ENCODE measurements at regions not wholly inside any gene's neighbourhood (a gene's known extent, or its start where the extent isn't known, plus 50 kb on each side); places are given as distances from the start of the nearest gene placed in this dataset.
A peak's percentile ranks its signal among the peaks of the same experiment; 100 is the strongest.

- TF ChIP-seq CTCF (IDR thresholded peaks at IDR 0.05): no peak
- no peak for TF ChIP-seq EP300 (IDR thresholded peaks at IDR 0.05)
- no peak for TF ChIP-seq POLR2A (IDR thresholded peaks at IDR 0.05)
- intact Hi-C loops (cut with DNase I): no loop called here
- Histone ChIP-seq H3K4me1 (ENCODE audit: insufficient read depth) (no peaks in the 10 kb centered on the region), H3K36me3 (no peaks in the 10 kb centered on the region), H3K27me3 (no peaks in the 10 kb centered on the region), H3K9me3 (peaks cover 0 to 7% of the 10 kb centered on the region in 2 donors), H3K4me3 (peak overlapping the region; percentile 34), H3K27ac (no peak overlapping the region)
- WGBS, 3 donors: 1 to 3% (median 1%) methylated on average over 41 to 59 of the region's 59 CpGs
- DNase-seq: peak in 1 of 5 donors; percentile 5
Observed at GRCh38 chr10:109456566-109457301, 466.6 kb downstream of the XPNPEP1 start.

GRCh38 chr10:109454691-109455090 is 468.6 kb downstream of the XPNPEP1 start:
- TF ChIP-seq POLR2A (IDR thresholded peaks at IDR 0.05) (no peak), CTCF (IDR thresholded peaks at IDR 0.05) (no peak), EP300 (IDR thresholded peaks at IDR 0.05) (no peak)
- H3K4me1 ChIP-seq (ENCODE audit: insufficient read depth): no peaks in the 10 kb centered on the region
- H3K4me3 ChIP-seq: no peak overlapping the region
- WGBS, 3 donors: 44 to 73% (median 67%) methylated on average over 1 of the region's 1 CpG
- no peaks in the 10 kb centered on the region for H3K27me3 ChIP-seq
- no peak overlapping the region for H3K27ac ChIP-seq
- intact Hi-C loops (cut with DNase I): loop anchor here in 1 of 4 donors (5.0 kb wide), 1 partner anchor 1107 kb away; no protein-coding TSS in a partner anchor
- peaks cover 0 to 7% of the 10 kb centered on the region in 2 donors for H3K9me3 ChIP-seq
- no peaks in the 10 kb centered on the region for H3K36me3 ChIP-seq
- DNase-seq: no peak

GRCh38 chr10:109451879-109452278 is 471.4 kb downstream of the XPNPEP1 start:
- no peak for DNase-seq
- no peaks in the 10 kb centered on the region for H3K9me3 ChIP-seq
- intact Hi-C loops (cut with DNase I): loop anchor here in 1 of 4 donors (5.0 kb wide), 1 partner anchor 1105 kb away; no protein-coding TSS in a partner anchor
- H3K4me1 ChIP-seq (ENCODE audit: insufficient read depth): no peaks in the 10 kb centered on the region
- H3K36me3 ChIP-seq: no peaks in the 10 kb centered on the region
- no peak overlapping the region for H3K4me3 ChIP-seq
- no peak for TF ChIP-seq POLR2A (IDR thresholded peaks at IDR 0.05)
- TF ChIP-seq EP300 (IDR thresholded peaks at IDR 0.05): no peak
- no peak for TF ChIP-seq CTCF (IDR thresholded peaks at IDR 0.05)
- WGBS, 3 donors: 96 to 97% (median 96%) methylated on average over 2 of the region's 2 CpGs
- H3K27ac ChIP-seq: no peak overlapping the region
- H3K27me3 ChIP-seq: no peaks in the 10 kb centered on the region

- intact Hi-C loops (cut with DNase I): loop anchor here in 1 of 4 donors (5.0 kb wide), 1 partner anchor 1103 kb away; no protein-coding TSS in a partner anchor
- no peaks in the 10 kb centered on the region for H3K27me3 ChIP-seq
- no peaks in the 10 kb centered on the region for H3K36me3 ChIP-seq
- peaks cover 0 to 2% of the 10 kb centered on the region in 2 donors for H3K9me3 ChIP-seq
- no peak for DNase-seq
- H3K27ac ChIP-seq: no peak overlapping the region
- H3K4me3 ChIP-seq: no peak overlapping the region
- TF ChIP-seq CTCF (IDR thresholded peaks at IDR 0.05): no peak
- TF ChIP-seq POLR2A (IDR thresholded peaks at IDR 0.05): no peak
- no peak for TF ChIP-seq EP300 (IDR thresholded peaks at IDR 0.05)
- no peaks in the 10 kb centered on the region for H3K4me1 ChIP-seq (ENCODE audit: insufficient read depth)
Observed at GRCh38 chr10:109450702-109451101, 472.6 kb downstream of the XPNPEP1 start.

All from ovary (tissue), 7 donors.